ENCODE measurements at regions not wholly inside any gene's neighbourhood (a gene's known extent, or its start where the extent isn't known, plus 50 kb on each side); places are given as distances from the start of the nearest gene placed in this dataset.

- H3F3A ChIP-seq (ENCODE audit: insufficient read depth, low read length): no peaks in the 10 kb centered on the region
- no peaks in the 10 kb centered on the region for H3K9me2 ChIP-seq (ENCODE audit: low read depth, low read length)
- no peaks in the 10 kb centered on the region for H3K27me3 ChIP-seq (ENCODE audit: insufficient read depth, low read length)
- H3K9me3 ChIP-seq (ENCODE audit: low read length): no peaks in the 10 kb centered on the region
- H2AFZ ChIP-seq (ENCODE audit: low read length): no peak overlapping the region
- no peaks in the 10 kb centered on the region for H3K79me2 ChIP-seq (ENCODE audit: insufficient read depth, low read length)
- no peak overlapping the region for H3K9ac ChIP-seq (ENCODE audit: low read length)
- H3K36me3 ChIP-seq (ENCODE audit: insufficient read depth, low read length): no peaks in the 10 kb centered on the region
- TF ChIP-seq, protein P1, sequence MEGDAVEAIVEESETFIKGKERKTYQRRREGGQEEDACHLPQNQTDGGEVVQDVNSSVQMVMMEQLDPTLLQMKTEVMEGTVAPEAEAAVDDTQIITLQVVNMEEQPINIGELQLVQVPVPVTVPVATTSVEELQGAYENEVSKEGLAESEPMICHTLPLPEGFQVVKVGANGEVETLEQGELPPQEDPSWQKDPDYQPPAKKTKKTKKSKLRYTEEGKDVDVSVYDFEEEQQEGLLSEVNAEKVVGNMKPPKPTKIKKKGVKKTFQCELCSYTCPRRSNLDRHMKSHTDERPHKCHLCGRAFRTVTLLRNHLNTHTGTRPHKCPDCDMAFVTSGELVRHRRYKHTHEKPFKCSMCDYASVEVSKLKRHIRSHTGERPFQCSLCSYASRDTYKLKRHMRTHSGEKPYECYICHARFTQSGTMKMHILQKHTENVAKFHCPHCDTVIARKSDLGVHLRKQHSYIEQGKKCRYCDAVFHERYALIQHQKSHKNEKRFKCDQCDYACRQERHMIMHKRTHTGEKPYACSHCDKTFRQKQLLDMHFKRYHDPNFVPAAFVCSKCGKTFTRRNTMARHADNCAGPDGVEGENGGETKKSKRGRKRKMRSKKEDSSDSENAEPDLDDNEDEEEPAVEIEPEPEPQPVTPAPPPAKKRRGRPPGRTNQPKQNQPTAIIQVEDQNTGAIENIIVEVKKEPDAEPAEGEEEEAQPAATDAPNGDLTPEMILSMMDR (IDR thresholded peaks at IDR 0.05; ENCODE audit: low read length): no peak
- TF ChIP-seq EZH2 (IDR thresholded peaks at IDR 0.05; ENCODE audit: borderline replicate concordance, low read length): no peak
- H4K20me1 ChIP-seq (ENCODE audit: insufficient read depth, low read length): no peaks in the 10 kb centered on the region
- H3K4me2 ChIP-seq (ENCODE audit: low read length): no peak overlapping the region
- no peak overlapping the region for H3K27ac ChIP-seq (ENCODE audit: low read depth, low read length, poor library complexity, severe bottlenecking)
- H3K4me1 ChIP-seq (ENCODE audit: insufficient read depth, low read length, severe bottlenecking): no peaks in the 10 kb centered on the region
- no peak overlapping the region for H3K4me3 ChIP-seq (ENCODE audit: low read depth, low read length, poor library complexity, severe bottlenecking)
Measured at GRCh38 chr11:106601684-106602297, 416.5 kb downstream of the GUCY1A2 start.

- Histone ChIP-seq H2AFZ (ENCODE audit: low read length) (no peak overlapping the region), H3F3A (ENCODE audit: insufficient read depth, low read length) (no peaks in the 10 kb centered on the region)
- TF ChIP-seq, protein P1 (IDR thresholded peaks at IDR 0.05; ENCODE audit: low read length): no peak
- TF ChIP-seq EZH2 (IDR thresholded peaks at IDR 0.05; ENCODE audit: borderline replicate concordance, low read length): no peak
Measured at GRCh38 chr11:106608677-106609076, 409.6 kb downstream of the GUCY1A2 start.

GRCh38 chr11:106614262-106614661, 404.0 kb downstream of the GUCY1A2 start:
- no peak overlapping the region for H2AFZ ChIP-seq (ENCODE audit: low read length)
- no peak overlapping the region for H3K9ac ChIP-seq (ENCODE audit: low read length)
- no peaks in the 10 kb centered on the region for H4K20me1 ChIP-seq (ENCODE audit: insufficient read depth, low read length)
- H3K36me3 ChIP-seq (ENCODE audit: insufficient read depth, low read length): no peaks in the 10 kb centered on the region
- H3K27me3 ChIP-seq (ENCODE audit: insufficient read depth, low read length): no peaks in the 10 kb centered on the region
- H3K9me3 ChIP-seq (ENCODE audit: low read length): no peaks in the 10 kb centered on the region
- H3K4me1 ChIP-seq (ENCODE audit: insufficient read depth, low read length, severe bottlenecking): no peaks in the 10 kb centered on the region
- H3K9me2 ChIP-seq (ENCODE audit: low read depth, low read length): no peaks in the 10 kb centered on the region
- TF ChIP-seq EZH2 (IDR thresholded peaks at IDR 0.05; ENCODE audit: borderline replicate concordance, low read length): no peak
- TF ChIP-seq, protein P1 (IDR thresholded peaks at IDR 0.05; ENCODE audit: low read length): no peak
- H3K4me3 ChIP-seq (ENCODE audit: low read depth, low read length, poor library complexity, severe bottlenecking): no peak overlapping the region
- no peaks in the 10 kb centered on the region for H3K79me2 ChIP-seq (ENCODE audit: insufficient read depth, low read length)
- no peak overlapping the region for H3K27ac ChIP-seq (ENCODE audit: low read depth, low read length, poor library complexity, severe bottlenecking)
- H3K4me2 ChIP-seq (ENCODE audit: low read length): no peak overlapping the region
- H3F3A ChIP-seq (ENCODE audit: insufficient read depth, low read length): no peaks in the 10 kb centered on the region

More at GRCh38 chr11:106608677-106609076, 409.6 kb downstream of the GUCY1A2 start:
- Histone ChIP-seq H3K79me2 (ENCODE audit: insufficient read depth, low read length) (no peaks in the 10 kb centered on the region), H3K9me2 (ENCODE audit: low read depth, low read length) (no peaks in the 10 kb centered on the region), H3K27me3 (ENCODE audit: insufficient read depth, low read length) (no peaks in the 10 kb centered on the region), H3K4me1 (ENCODE audit: insufficient read depth, low read length, severe bottlenecking) (no peaks in the 10 kb centered on the region), H3K9me3 (ENCODE audit: low read length) (no peaks in the 10 kb centered on the region), H3K36me3 (ENCODE audit: insufficient read depth, low read length) (no peaks in the 10 kb centered on the region), H4K20me1 (ENCODE audit: insufficient read depth, low read length) (no peaks in the 10 kb centered on the region), H3K4me2 (ENCODE audit: low read length) (no peak overlapping the region), H3K27ac (ENCODE audit: low read depth, low read length, poor library complexity, severe bottlenecking) (no peak overlapping the region), H3K4me3 (ENCODE audit: low read depth, low read length, poor library complexity, severe bottlenecking) (no peak overlapping the region), H3K9ac (ENCODE audit: low read length) (no peak overlapping the region)
